ENCODE measurements at regions not wholly inside any gene's neighbourhood (a gene's known extent, or its start where the extent isn't known, plus 50 kb on each side); places are given as distances from the start of the nearest gene placed in this dataset.

DNA sequence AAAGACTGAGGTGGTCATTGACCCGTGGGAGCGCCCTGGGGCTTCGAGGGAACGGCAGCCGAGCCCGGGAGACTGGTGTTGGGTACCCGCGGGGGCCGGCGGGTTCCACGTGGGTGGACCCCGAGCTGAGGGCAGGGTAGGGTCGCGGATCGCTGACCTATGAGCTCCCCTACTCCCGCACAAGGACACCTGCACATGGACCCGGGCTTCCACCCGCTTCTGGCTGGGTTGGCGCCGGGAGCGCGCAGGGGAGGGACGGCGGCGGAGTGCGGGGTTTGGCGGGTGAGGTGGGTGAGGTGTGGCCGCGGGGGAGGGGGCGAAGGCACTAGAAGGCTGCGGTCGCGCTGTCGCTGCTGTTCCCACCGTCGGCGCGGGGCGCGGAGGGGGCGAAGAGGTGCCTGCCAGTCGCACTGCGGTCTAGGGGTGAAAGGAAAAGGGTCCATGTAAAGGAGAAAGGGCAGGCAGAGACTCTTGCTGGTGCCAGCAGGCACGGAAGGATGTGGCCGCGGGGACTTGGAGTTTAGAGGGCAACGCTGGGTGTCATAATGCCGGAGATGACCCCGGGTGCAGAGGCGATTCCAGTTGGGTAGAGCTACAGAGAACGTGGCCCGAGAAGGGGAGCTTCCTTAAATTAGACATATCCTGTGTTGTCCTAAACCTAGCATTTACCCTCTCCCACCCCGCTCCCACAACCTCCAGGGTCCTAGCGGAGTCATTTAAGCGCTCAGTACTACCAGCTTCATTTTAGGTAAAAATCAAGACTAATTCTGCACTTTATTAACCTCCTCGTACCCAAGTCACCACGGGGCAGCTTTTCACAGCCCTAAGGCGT, 245.9 kb upstream of the TOPAZ1 start:
- TF ChIP-seq, protein P1, sequence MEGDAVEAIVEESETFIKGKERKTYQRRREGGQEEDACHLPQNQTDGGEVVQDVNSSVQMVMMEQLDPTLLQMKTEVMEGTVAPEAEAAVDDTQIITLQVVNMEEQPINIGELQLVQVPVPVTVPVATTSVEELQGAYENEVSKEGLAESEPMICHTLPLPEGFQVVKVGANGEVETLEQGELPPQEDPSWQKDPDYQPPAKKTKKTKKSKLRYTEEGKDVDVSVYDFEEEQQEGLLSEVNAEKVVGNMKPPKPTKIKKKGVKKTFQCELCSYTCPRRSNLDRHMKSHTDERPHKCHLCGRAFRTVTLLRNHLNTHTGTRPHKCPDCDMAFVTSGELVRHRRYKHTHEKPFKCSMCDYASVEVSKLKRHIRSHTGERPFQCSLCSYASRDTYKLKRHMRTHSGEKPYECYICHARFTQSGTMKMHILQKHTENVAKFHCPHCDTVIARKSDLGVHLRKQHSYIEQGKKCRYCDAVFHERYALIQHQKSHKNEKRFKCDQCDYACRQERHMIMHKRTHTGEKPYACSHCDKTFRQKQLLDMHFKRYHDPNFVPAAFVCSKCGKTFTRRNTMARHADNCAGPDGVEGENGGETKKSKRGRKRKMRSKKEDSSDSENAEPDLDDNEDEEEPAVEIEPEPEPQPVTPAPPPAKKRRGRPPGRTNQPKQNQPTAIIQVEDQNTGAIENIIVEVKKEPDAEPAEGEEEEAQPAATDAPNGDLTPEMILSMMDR (conservative IDR thresholded peaks at IDR 0.05; ENCODE audit: low read length): no peak
- H3K4me3 ChIP-seq (ENCODE audit: low read length): peak overlapping the region; percentile 83
- DNase-seq (ENCODE audit: low read depth): no peak

DNA sequence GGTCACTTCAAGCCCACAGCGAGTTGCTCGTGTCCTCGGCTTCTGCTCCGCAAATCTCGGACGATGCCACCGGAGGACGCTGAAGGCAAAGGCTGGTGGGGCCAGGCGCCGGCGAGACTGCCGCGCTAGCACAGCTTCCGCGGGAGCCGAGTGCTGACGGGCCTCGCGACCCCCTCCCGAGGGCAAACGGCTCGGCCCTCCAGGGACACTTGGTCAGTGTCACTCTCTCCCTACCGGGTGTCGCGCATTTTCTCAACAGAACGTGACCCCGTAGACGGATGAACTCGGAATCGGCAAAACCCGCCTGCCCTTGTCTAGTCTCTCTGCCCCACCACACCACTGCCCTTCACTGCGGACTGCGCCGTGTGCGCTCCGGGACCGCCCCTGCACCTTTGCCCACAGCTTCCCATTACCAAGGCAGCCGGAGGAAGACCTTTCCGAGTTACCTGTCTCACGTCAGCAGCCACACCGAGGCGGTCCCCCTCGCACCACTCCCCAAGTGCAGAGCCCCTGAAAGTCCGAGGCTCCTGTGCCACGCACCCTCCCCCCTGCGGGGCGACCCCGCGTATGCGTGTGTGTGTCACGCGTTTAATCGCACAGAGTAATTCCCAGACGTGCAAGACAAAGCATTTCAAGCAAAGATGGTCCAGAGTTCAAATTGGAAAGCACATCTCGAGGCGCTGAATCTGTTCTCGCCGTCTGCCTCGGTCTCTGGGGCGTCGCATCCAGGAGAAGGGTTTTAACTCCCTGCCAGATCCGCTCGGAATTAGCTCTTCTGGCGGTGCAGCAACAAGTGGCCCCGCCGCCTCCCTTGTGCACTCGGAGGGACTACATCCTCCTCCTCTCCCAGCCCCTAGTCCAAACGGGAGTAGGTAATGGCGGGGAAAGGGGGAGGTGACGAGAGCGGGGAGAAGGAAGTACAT, 245.0 kb upstream of the TOPAZ1 start:
- DNase-seq (ENCODE audit: low read depth): peak; percentile 51
- TF ChIP-seq, protein P1 (conservative IDR thresholded peaks at IDR 0.05; ENCODE audit: low read length): peak; percentile 41
- peak overlapping the region; percentile 83 for H3K4me3 ChIP-seq (ENCODE audit: low read length)

DNA sequence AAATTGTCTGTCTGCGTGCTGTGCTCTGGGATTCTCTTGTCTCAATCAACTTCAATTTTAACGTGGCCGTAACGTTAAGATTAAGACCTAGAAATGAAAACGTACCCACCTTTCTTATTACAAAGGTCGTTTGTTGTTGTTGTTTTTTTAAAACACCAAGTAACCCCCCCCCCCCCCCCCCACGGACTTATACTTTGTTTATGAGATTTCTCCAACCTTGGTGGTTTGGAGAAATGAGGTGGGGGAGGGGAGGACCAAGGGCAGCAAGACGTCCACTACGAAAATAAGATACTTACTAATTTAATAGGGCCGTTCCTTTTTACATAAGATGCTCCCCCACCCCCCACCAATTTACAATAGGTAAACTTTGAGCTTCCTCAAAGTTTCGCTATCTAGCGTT, 244.4 kb upstream of the TOPAZ1 start:
- DNase-seq (ENCODE audit: low read depth): no peak
- peak overlapping the region; percentile 83 for H3K4me3 ChIP-seq (ENCODE audit: low read length)
- TF ChIP-seq, protein P1 (conservative IDR thresholded peaks at IDR 0.05; ENCODE audit: low read length): no peak

DNA sequence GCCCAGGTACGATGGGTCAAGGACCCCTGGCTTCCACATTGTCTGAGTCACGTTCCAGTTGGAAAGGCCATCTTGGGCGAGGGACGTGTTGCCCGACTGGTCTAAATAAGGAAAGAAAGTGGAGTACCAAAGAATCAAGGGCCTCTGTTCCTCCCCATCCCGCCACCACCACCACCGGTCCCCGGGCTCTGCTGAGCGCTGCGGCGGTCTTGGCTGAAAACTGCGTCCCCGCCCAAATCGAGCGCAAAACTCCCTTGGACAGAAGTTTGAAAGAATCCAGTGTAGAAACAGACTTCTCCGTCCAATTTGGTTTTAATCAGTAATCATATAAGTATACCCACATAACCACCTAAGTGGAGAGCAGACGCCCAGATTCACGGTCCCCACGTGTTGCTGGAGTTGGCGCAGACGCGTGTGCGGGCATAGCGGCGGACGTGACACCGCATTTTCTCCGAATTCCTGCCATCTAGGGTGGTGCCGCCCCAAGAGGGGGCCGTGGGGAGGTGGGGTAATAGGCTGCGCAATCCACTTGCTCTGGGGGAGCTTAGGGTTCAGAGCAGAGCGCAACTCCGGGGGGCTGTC, 243.8 kb upstream of the TOPAZ1 start:
- DNase-seq (ENCODE audit: low read depth): peak; percentile 9
- peak overlapping the region; percentile 83 for H3K4me3 ChIP-seq (ENCODE audit: low read length)
- TF ChIP-seq, protein P1 (conservative IDR thresholded peaks at IDR 0.05; ENCODE audit: low read length): no peak

DNA sequence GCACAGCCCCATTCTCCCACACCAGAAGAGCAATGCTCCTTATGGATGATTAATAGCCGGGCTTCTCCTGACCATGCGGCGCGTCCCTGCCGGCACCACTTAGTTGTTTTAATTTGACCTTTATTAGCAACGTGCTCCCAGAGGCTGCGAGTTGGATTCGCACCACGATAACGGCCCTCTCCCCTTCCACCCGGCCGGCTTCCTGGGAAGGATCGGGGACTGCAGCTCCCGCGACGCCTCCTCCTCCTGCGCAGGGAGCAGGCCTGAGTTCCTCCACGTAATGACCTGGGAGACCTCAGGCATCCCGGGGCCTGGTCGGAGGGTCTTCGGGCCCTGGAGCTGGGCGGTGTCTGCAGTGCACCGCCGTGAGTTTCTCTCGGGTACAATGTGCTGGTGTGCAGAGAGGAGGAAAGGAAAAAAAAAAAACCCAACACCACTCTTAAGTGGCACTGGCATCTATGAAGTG, 243.3 kb upstream of the TOPAZ1 start:
- TF ChIP-seq, protein P1 (conservative IDR thresholded peaks at IDR 0.05; ENCODE audit: low read length): no peak
- H3K4me3 ChIP-seq (ENCODE audit: low read length): peak overlapping the region; percentile 83
- no peak for DNase-seq (ENCODE audit: low read depth)

DNA sequence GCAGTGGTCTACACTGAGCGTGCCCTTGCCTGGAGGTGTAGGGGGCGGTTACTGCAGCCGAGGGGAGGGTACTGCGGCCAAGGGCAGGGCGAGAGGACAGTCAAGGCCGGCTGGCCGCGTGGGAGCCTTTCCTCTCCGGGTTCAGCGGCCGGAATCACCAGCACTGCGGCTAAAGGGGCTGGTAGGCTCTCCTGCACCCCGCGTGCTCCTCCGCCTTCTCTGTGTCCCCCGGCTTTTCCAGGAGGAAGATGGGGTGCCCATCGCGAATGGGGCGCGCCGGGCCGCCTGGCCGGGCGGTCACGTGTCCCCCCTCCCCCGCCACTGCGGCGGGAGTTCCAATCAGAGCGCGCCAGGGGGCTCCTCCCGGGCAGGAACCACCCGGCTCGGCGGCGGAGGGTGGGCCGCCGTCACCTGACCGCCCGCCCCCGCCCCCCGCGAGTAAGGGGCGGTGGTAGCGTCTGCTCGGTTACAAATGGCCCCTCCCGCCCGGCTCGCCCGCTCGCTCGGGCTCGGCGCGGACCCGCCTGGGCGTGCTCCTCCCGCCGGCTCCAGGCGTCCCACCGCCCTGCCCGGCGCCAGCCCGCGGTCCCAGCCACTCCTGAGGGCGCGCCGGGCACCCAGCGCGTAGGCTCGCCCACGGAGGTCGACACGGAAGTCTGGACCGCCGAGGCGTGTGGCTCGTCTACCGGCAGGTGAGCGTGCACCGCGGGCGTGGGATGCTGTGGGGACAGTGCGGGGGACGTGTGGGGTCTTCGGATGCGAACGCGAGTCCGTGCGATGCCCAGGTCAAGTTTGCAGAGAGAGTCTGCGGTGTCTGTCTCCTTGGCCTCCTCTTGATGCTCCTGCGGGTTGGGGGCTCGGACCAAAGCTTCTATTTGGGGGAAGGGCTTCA, 242.6 kb upstream of the TOPAZ1 start:
- peak; percentile 70 for DNase-seq (ENCODE audit: low read depth)
- TF ChIP-seq, protein P1 (conservative IDR thresholded peaks at IDR 0.05; ENCODE audit: low read length): no peak
- peak overlapping the region; percentile 83 for H3K4me3 ChIP-seq (ENCODE audit: low read length)

Data from AG10803 (cell line).